Central memory CD8-positive, alpha-beta T cell (primary cell): ENCODE measurements at regions not wholly inside any gene's neighbourhood (a gene's known extent, or its start where the extent isn't known, plus 50 kb on each side); places are given as distances from the start of the nearest gene placed in this dataset.
A peak's percentile ranks its signal among the peaks of the same experiment; 100 is the strongest.
"Not testable (repeated sequence)": the region's sequence is repeated elsewhere in the genome, so short reads cannot be mapped to it uniquely, and the experiment has no call there.

Source experiments
- ATAC-seq: fragments of 150-1000 bp; cut with Tn5 transposase; replicated peaks from 2 replicates; pipeline ENCODE4 v1.10.0; 2022; ENCODE audit warnings: mild to moderate bottlenecking, moderate FRiP score, moderate number of reproducible peaks; ENCODE audit not compliant: poor library complexity, severe bottlenecking; ENCODE audit errors: extremely low read depth
- DNase-seq, 2 donors: peaks; one replicate each; pipeline ENCODE4 v3.0.0; 2021; ENCODE audit warnings: low spot score in 2 of 2
- H3K27ac Mint-ChIP-seq: one replicate; pipeline ENCODE4 v1.8.0; 2022; ENCODE audit warnings: low read depth, mild to moderate bottlenecking, moderate library complexity, mixed read lengths
- H3K27me3 Mint-ChIP-seq: one replicate; pipeline ENCODE4 v1.8.0; 2022; ENCODE audit warnings: mixed read lengths
- H3K36me3 Mint-ChIP-seq: one replicate; pipeline ENCODE4 v1.8.0; 2022; ENCODE audit warnings: mild to moderate bottlenecking, moderate library complexity, mixed read lengths; ENCODE audit not compliant: insufficient read depth
- H3K4me1 Mint-ChIP-seq: one replicate; pipeline ENCODE4 v1.8.0; 2022; ENCODE audit warnings: mixed read lengths
- H3K4me3 Mint-ChIP-seq: one replicate; pipeline ENCODE4 v1.8.0; 2022; ENCODE audit warnings: mild to moderate bottlenecking, moderate library complexity, mixed read lengths
- H3K9me3 Mint-ChIP-seq: one replicate; pipeline ENCODE4 v1.8.0; 2022; ENCODE audit warnings: mixed read lengths

- Mint-ChIP-seq H3K9me3 (no peaks in the 10 kb centered on the region), H3K27ac (no peak overlapping the region), H3K36me3 (no peaks in the 10 kb centered on the region), H3K4me1 (no peaks in the 10 kb centered on the region), H3K27me3 (no peaks in the 10 kb centered on the region), H3K4me3 (no peak overlapping the region)
- ATAC-seq (no peak), DNase-seq (no peak)
These were observed 180.7 kb upstream of the CRIM1 start for GRCh38 chr2:36174920-36175319.

GRCh38 chr2:36173760-36174404, 181.7 kb upstream of the CRIM1 start:
- no peak for ATAC-seq
- no peak for DNase-seq
- no peaks in the 10 kb centered on the region for H3K4me1 Mint-ChIP-seq
- no peak overlapping the region for H3K27ac Mint-ChIP-seq
- no peaks in the 10 kb centered on the region for H3K36me3 Mint-ChIP-seq
- H3K9me3 Mint-ChIP-seq = no peaks in the 10 kb centered on the region
- H3K4me3 Mint-ChIP-seq = no peak overlapping the region
- no peaks in the 10 kb centered on the region for H3K27me3 Mint-ChIP-seq

- no peak for ATAC-seq
These were observed 182.8 kb upstream of the CRIM1 start for GRCh38 chr2:36172824-36173223.

GRCh38 chr2:36170805-36171204, 184.8 kb upstream of the CRIM1 start:
- no peaks in the 10 kb centered on the region for H3K9me3 Mint-ChIP-seq
- no peaks in the 10 kb centered on the region for H3K36me3 Mint-ChIP-seq
- H3K27me3 Mint-ChIP-seq = no peaks in the 10 kb centered on the region
- DNase-seq (no peak), ATAC-seq (no peak)
- H3K27ac Mint-ChIP-seq = no peak overlapping the region
- no peak overlapping the region for H3K4me3 Mint-ChIP-seq
- H3K4me1 Mint-ChIP-seq = no peaks in the 10 kb centered on the region

More at GRCh38 chr2:36172824-36173223, 182.8 kb upstream of the CRIM1 start:
- Mint-ChIP-seq H3K9me3 (no peaks in the 10 kb centered on the region), H3K27ac (no peak overlapping the region), H3K4me3 (no peak overlapping the region), H3K27me3 (no peaks in the 10 kb centered on the region), H3K36me3 (no peaks in the 10 kb centered on the region), H3K4me1 (no peaks in the 10 kb centered on the region)
- DNase-seq = no peak

GRCh38 chr2:36169843-36170242, 185.7 kb upstream of the CRIM1 start:
- DNase-seq (no peak), ATAC-seq (no peak)
- no peaks in the 10 kb centered on the region for H3K36me3 Mint-ChIP-seq
- no peak overlapping the region for H3K27ac Mint-ChIP-seq
- H3K4me1 Mint-ChIP-seq = no peaks in the 10 kb centered on the region
- no peaks in the 10 kb centered on the region for H3K27me3 Mint-ChIP-seq
- no peak overlapping the region for H3K4me3 Mint-ChIP-seq
- no peaks in the 10 kb centered on the region for H3K9me3 Mint-ChIP-seq

- ATAC-seq (no peak), DNase-seq (no peak)
- H3K36me3 Mint-ChIP-seq = no peaks in the 10 kb centered on the region
- no peak overlapping the region for H3K27ac Mint-ChIP-seq
- H3K4me1 Mint-ChIP-seq = no peaks in the 10 kb centered on the region
- H3K4me3 Mint-ChIP-seq = no peak overlapping the region
- H3K9me3 Mint-ChIP-seq = no peaks in the 10 kb centered on the region
- no peaks in the 10 kb centered on the region for H3K27me3 Mint-ChIP-seq
These were observed 187.5 kb upstream of the CRIM1 start for GRCh38 chr2:36168115-36168514.

GRCh38 chr2:36165132-36165531, 190.4 kb upstream of the CRIM1 start:
- ATAC-seq = no peak
- H3K4me1 Mint-ChIP-seq = no peaks in the 10 kb centered on the region
- no peaks in the 10 kb centered on the region for H3K36me3 Mint-ChIP-seq
- no peaks in the 10 kb centered on the region for H3K9me3 Mint-ChIP-seq
- no peak overlapping the region for H3K4me3 Mint-ChIP-seq
- no peaks in the 10 kb centered on the region for H3K27me3 Mint-ChIP-seq
- DNase-seq = no peak
- H3K27ac Mint-ChIP-seq = no peak overlapping the region

GRCh38 chr2:36163520-36164254, 191.9 kb upstream of the CRIM1 start:
- no peak overlapping the region for H3K27ac Mint-ChIP-seq
- no peaks in the 10 kb centered on the region for H3K27me3 Mint-ChIP-seq
- H3K9me3 Mint-ChIP-seq = no peaks in the 10 kb centered on the region
- no peaks in the 10 kb centered on the region for H3K36me3 Mint-ChIP-seq
- DNase-seq (no peak), ATAC-seq (no peak)
- no peak overlapping the region for H3K4me3 Mint-ChIP-seq
- H3K4me1 Mint-ChIP-seq = no peaks in the 10 kb centered on the region

GRCh38 chr2:36157093-36157492, 198.5 kb upstream of the CRIM1 start:
- not testable (repeated sequence) for H3K27me3 Mint-ChIP-seq, H3K27ac Mint-ChIP-seq, H3K9me3 Mint-ChIP-seq, ATAC-seq, H3K36me3 Mint-ChIP-seq, H3K4me1 Mint-ChIP-seq, DNase-seq, H3K4me3 Mint-ChIP-seq

- H3K4me1 Mint-ChIP-seq = no peaks in the 10 kb centered on the region
- H3K36me3 Mint-ChIP-seq = no peaks in the 10 kb centered on the region
- ATAC-seq (no peak), DNase-seq (no peak)
- no peaks in the 10 kb centered on the region for H3K27me3 Mint-ChIP-seq
- H3K9me3 Mint-ChIP-seq = no peaks in the 10 kb centered on the region
- no peak overlapping the region for H3K4me3 Mint-ChIP-seq
- H3K27ac Mint-ChIP-seq = no peak overlapping the region
These were observed 207.7 kb upstream of the CRIM1 start for GRCh38 chr2:36147670-36148390.

GRCh38 chr2:36146765-36147164, 208.8 kb upstream of the CRIM1 start:
- ATAC-seq = no peak
- no peak overlapping the region for H3K4me3 Mint-ChIP-seq
- no peaks in the 10 kb centered on the region for H3K9me3 Mint-ChIP-seq

GRCh38 chr2:36140391-36140790, 215.2 kb upstream of the CRIM1 start:
- Mint-ChIP-seq H3K9me3 (no peaks in the 10 kb centered on the region), H3K27ac (no peak overlapping the region), H3K4me3 (no peak overlapping the region), H3K4me1 (peaks cover 17% of the 10 kb centered on the region), H3K36me3 (no peaks in the 10 kb centered on the region), H3K27me3 (no peaks in the 10 kb centered on the region)
- DNase-seq = no peak
- ATAC-seq = no peak

More at GRCh38 chr2:36146765-36147164, 208.8 kb upstream of the CRIM1 start:
- no peaks in the 10 kb centered on the region for H3K27me3 Mint-ChIP-seq
- H3K27ac Mint-ChIP-seq = no peak overlapping the region
- H3K36me3 Mint-ChIP-seq = no peaks in the 10 kb centered on the region
- no peaks in the 10 kb centered on the region for H3K4me1 Mint-ChIP-seq
- DNase-seq = no peak

GRCh38 chr2:36137612-36138011, 218.0 kb upstream of the CRIM1 start:
- Mint-ChIP-seq H3K4me3 (no peak overlapping the region), H3K36me3 (no peaks in the 10 kb centered on the region), H3K9me3 (no peaks in the 10 kb centered on the region), H3K27ac (no peak overlapping the region), H3K4me1 (peaks cover 17% of the 10 kb centered on the region), H3K27me3 (no peaks in the 10 kb centered on the region)
- DNase-seq (no peak), ATAC-seq (peak; percentile 14)
